ENCODE measurements at regions not wholly inside any gene's neighbourhood (a gene's known extent, or its start where the extent isn't known, plus 50 kb on each side); places are given as distances from the start of the nearest gene placed in this dataset.

- no peak for TF ChIP-seq CTCF (IDR thresholded peaks at IDR 0.05)
- no peak for TF ChIP-seq POLR2AphosphoS5 (IDR thresholded peaks at IDR 0.05; ENCODE audit: low read depth, low read length)
- TF ChIP-seq REST (IDR thresholded peaks at IDR 0.05; ENCODE audit: insufficient read depth in 1 of 2, low read depth in 2 of 2, low read length in 1 of 2): no peak
- TF ChIP-seq SIN3A (IDR thresholded peaks at IDR 0.05; ENCODE audit: borderline replicate concordance, insufficient read depth, low read depth, low read length): no peak
These were observed 640.1 kb upstream of the KLF12 start for GRCh38 chr13:74774264-74774663.

Data from Panc1 (cell line).